Esophagus muscularis mucosa (tissue), 4 donors: ENCODE measurements at regions not wholly inside any gene's neighbourhood (a gene's known extent, or its start where the extent isn't known, plus 50 kb on each side); places are given as distances from the start of the nearest gene placed in this dataset.

Source experiments
- DNase-seq: peaks from one replicate; pipeline ENCODE4 v3.0.0-alpha.2; 2017; ENCODE audit errors: extremely low spot score
- H3K27ac ChIP-seq, 4 donors: fragments of 200-600 bp; sonication (generic); replicated peaks in 1 of 4; 1 replicate in 3 of 4; 2 replicates in 1 of 4; pipeline ENCODE4 v1.5.1; 2016 to 2019; ENCODE audit warnings: mild to moderate bottlenecking in 1 of 4
- H3K27me3 ChIP-seq, 4 donors: fragments of 200-600 bp; sonication (generic); one replicate each; pipeline versions ENCODE4 v1.5.1 to v1.6.0; 2016 to 2019
- H3K36me3 ChIP-seq, 4 donors: fragments of 200-600 bp; sonication (generic); one replicate each; pipeline ENCODE4 v1.5.1; 2016 to 2019
- H3K4me1 ChIP-seq, 4 donors: fragments of 200-600 bp; sonication (generic); one replicate each; pipeline ENCODE4 v1.5.1; 2016 to 2019
- H3K4me3 ChIP-seq, 4 donors: fragments of 200-600 bp; sonication (generic); 1 replicate in 2 of 4; 2 replicates in 2 of 4; pipeline ENCODE4 v1.5.1; 2016 to 2019; ENCODE audit warnings: mild to moderate bottlenecking in 4 of 4, moderate library complexity in 1 of 4
- H3K9me3 ChIP-seq, 4 donors: fragments of 200-600 bp; sonication (generic); 1 replicate in 3 of 4; 2 replicates in 1 of 4; pipeline ENCODE4 v1.5.1; 2016 to 2019
- CTCF ChIP-seq, 3 experiments: fragments of 200-600 bp in 2 of 3; fragments of 450-650 bp in 1 of 3; sonication (generic) in 2 of 3; IDR thresholded peaks; one replicate each; pipeline ENCODE4 v1.5.1; 2017 to 2019; ENCODE audit warnings: antibody characterized with exemption in 3 of 3, mild to moderate bottlenecking in 2 of 3, moderate library complexity in 1 of 3
- EP300 ChIP-seq: sonication (generic); formaldehyde crosslinking; IDR thresholded peaks from one replicate; pipeline ENCODE4 v1.6.1; 2017; ENCODE audit warnings: antibody characterized with exemption
- POLR2A ChIP-seq: fragments of 450-650 bp; IDR thresholded peaks from one replicate; pipeline ENCODE4 v1.6.1; 2017; ENCODE audit warnings: antibody characterized with exemption, moderate library complexity, mild to moderate bottlenecking, low read depth
- POLR2AphosphoS5 ChIP-seq, 2 donors: sonication (generic); formaldehyde crosslinking; IDR thresholded peaks; one replicate each; pipeline ENCODE4 v1.6.1; 2017; ENCODE audit warnings: antibody characterized with exemption in 2 of 2
- WGBS: methylation state at CpG from one replicate; pipeline ENCODE4 v1.1.5; 2018; 5-methylcytosine and 5-hydroxymethylcytosine counted together
- intact Hi-C: fragments of 100-400 bp; cut with DNase I; formaldehyde crosslinking; loops from one replicate; pipeline ENCODE4 v1.15.1; 2023

GRCh38 chr18:67215686-67216085 is 300.8 kb downstream of the DSEL start:
- Histone ChIP-seq H3K36me3 (no peaks in the 10 kb centered on the region), H3K4me3 (no peak overlapping the region), H3K9me3 (no peaks in the 10 kb centered on the region), H3K27ac (no peak overlapping the region), H3K27me3 (peaks cover 0 to 5% (median 0%) of the 10 kb centered on the region in 4 donors), H3K4me1 (no peaks in the 10 kb centered on the region)
- 89% methylated on average over 12 of the region's 25 CpGs for WGBS
- DNase-seq, result no peak
- no peak for TF ChIP-seq CTCF (IDR thresholded peaks at IDR 0.05)
- TF ChIP-seq EP300, result no peak
- TF ChIP-seq POLR2AphosphoS5 (IDR thresholded peaks at IDR 0.05), result no peak
- TF ChIP-seq POLR2A, result no peak
- intact Hi-C loops, result loop anchor here (5.0 to 10.0 kb wide), 2 partner anchors 299 to 1447 kb away; partner anchors contain the start of gene DSEL

- no peak overlapping the region for H3K4me3 ChIP-seq
- no peak for DNase-seq
- no peak for TF ChIP-seq EP300
- intact Hi-C loops, result loop anchor here (10.0 kb wide), 1 partner anchor 303 kb away; the partner anchor contains the start of gene DSEL
- H3K9me3 ChIP-seq, result no peaks in the 10 kb centered on the region
- H3K36me3 ChIP-seq, result no peaks in the 10 kb centered on the region
- no peaks in the 10 kb centered on the region for H3K4me1 ChIP-seq
- WGBS, result 86% methylated on average over 6 of the region's 6 CpGs
- H3K27me3 ChIP-seq, result peaks cover 0 to 5% (median 0%) of the 10 kb centered on the region in 4 donors
- no peak overlapping the region for H3K27ac ChIP-seq
Observed at GRCh38 chr18:67211646-67212045, 304.9 kb downstream of the DSEL start.

GRCh38 chr18:67200665-67201064 is 315.9 kb downstream of the DSEL start:
- TF ChIP-seq CTCF (IDR thresholded peaks at IDR 0.05), result no peak
- no peak for TF ChIP-seq POLR2A
- TF ChIP-seq POLR2AphosphoS5 (IDR thresholded peaks at IDR 0.05), result no peak
- TF ChIP-seq EP300, result no peak
- Histone ChIP-seq H3K4me1 (no peaks in the 10 kb centered on the region), H3K9me3 (no peaks in the 10 kb centered on the region), H3K27me3 (peaks cover 0 to 14% (median 0%) of the 10 kb centered on the region in 4 donors), H3K36me3 (no peaks in the 10 kb centered on the region), H3K27ac (no peak overlapping the region), H3K4me3 (no peak overlapping the region)
- WGBS, result 80% methylated on average over 8 of the region's 8 CpGs
- intact Hi-C loops, result no loop called here
- DNase-seq, result no peak

- Histone ChIP-seq H3K4me3 (no peak overlapping the region), H3K36me3 (no peaks in the 10 kb centered on the region), H3K9me3 (no peaks in the 10 kb centered on the region), H3K27me3 (peaks cover 0 to 14% (median 0%) of the 10 kb centered on the region in 4 donors), H3K27ac (no peak overlapping the region), H3K4me1 (no peaks in the 10 kb centered on the region)
- TF ChIP-seq POLR2A (no peak), POLR2AphosphoS5 (IDR thresholded peaks at IDR 0.05) (no peak), EP300 (no peak), CTCF (IDR thresholded peaks at IDR 0.05) (peak; percentile 45 to 65 (median 54))
- no peak for DNase-seq
- intact Hi-C loops, result loop anchor here (10.0 kb wide), 1 partner anchor 95 kb away; no protein-coding TSS in a partner anchor
- 45% methylated on average over 3 of the region's 3 CpGs for WGBS
Observed at GRCh38 chr18:67199993-67200617, 316.4 kb downstream of the DSEL start.

GRCh38 chr18:67194886-67195285 is 321.6 kb downstream of the DSEL start:
- Histone ChIP-seq H3K27ac (no peak overlapping the region), H3K4me1 (no peaks in the 10 kb centered on the region), H3K36me3 (no peaks in the 10 kb centered on the region), H3K4me3 (no peak overlapping the region), H3K9me3 (no peaks in the 10 kb centered on the region), H3K27me3 (peaks cover 0 to 3% (median 0%) of the 10 kb centered on the region in 4 donors)
- intact Hi-C loops, result loop anchor here (10.0 kb wide), 1 partner anchor 90 kb away; no protein-coding TSS in a partner anchor
- no peak for DNase-seq
- 61% methylated on average over 5 of the region's 5 CpGs for WGBS
- TF ChIP-seq EP300, result no peak
- no peak for TF ChIP-seq POLR2AphosphoS5 (IDR thresholded peaks at IDR 0.05)
- no peak for TF ChIP-seq CTCF (IDR thresholded peaks at IDR 0.05)
- no peak for TF ChIP-seq POLR2A
